Activated B cell treated with CpG ODN at 0.5 μM for 24 hours (primary cell): ENCODE measurements at regions not wholly inside any gene's neighbourhood (a gene's known extent, or its start where the extent isn't known, plus 50 kb on each side); places are given as distances from the start of the nearest gene placed in this dataset.

Experiments
- ATAC-seq: fragments of 200-7000 bp; cut with Tn5 transposase; one replicate; pipeline ENCODE4 v1.10.0; 2021; ENCODE audit warnings: low read depth, mild to moderate bottlenecking, moderate library complexity
- CTCF ChIA-PET: fragments of 350-600 bp; sonication (Branson Sonifier 250); formaldehyde crosslinking; loops from one replicate; lab custom pipeline; 2021; ENCODE audit warnings: antibody characterized with exemption; lab: Charles Lee
- POLR2A ChIA-PET: fragments of 350-600 bp; sonication (Branson Sonifier 250); formaldehyde crosslinking; loops from one replicate; lab custom pipeline; 2021; ENCODE audit warnings: antibody characterized with exemption; lab: Charles Lee
- DNase-seq: peaks from one replicate; pipeline ENCODE4 v3.0.0; 2022
- H3K27ac Mint-ChIP-seq: one replicate; pipeline ENCODE4 v1.8.0; 2020; ENCODE audit warnings: mixed read lengths
- H3K27me3 Mint-ChIP-seq: one replicate; pipeline ENCODE4 v1.8.0; 2021; ENCODE audit warnings: mixed read lengths
- H3K36me3 Mint-ChIP-seq: one replicate; pipeline ENCODE4 v1.8.0; 2021; ENCODE audit warnings: low read depth, mixed read lengths
- H3K4me1 Mint-ChIP-seq: one replicate; pipeline ENCODE4 v1.8.0; 2021; ENCODE audit warnings: mixed read lengths
- H3K4me3 Mint-ChIP-seq: one replicate; pipeline ENCODE4 v1.8.0; 2020; ENCODE audit warnings: mild to moderate bottlenecking, mixed read lengths
- H3K9me3 Mint-ChIP-seq: one replicate; pipeline ENCODE4 v1.8.0; 2020; ENCODE audit warnings: mixed read lengths
- intact Hi-C: fragments of 100-400 bp; cut with micrococcal nuclease; formaldehyde crosslinking; loops from one replicate; pipeline ENCODE4 v1.15.1; 2024
- TF ChIP-seq, protein P1 (sequence below): fragments of 200-600 bp; IDR thresholded peaks from one replicate; pipeline ENCODE4 v1.8.0; 2022; ENCODE audit warnings: antibody characterized with exemption, mild to moderate bottlenecking

DNA sequence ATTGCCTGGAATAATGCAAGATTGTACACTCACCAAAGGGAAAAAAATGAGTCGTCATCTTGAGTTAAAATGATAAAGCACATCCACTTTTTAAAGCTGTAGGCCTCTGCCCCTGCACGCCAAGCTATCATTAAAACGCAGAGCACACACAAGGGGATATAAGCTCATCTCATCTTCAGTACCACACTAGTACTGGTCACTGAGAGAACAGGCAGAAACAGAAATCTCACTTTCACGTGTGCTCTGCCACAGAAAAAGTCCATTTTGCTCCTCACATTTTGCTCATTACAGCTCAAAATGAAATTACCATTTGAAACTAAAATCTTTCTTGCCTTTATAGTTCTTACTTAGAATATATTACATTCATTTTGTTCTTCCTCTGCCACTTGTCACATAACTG lies 99.2 kb upstream of the SLC30A5 start:
- no peak for ATAC-seq
- TF ChIP-seq, protein P1, sequence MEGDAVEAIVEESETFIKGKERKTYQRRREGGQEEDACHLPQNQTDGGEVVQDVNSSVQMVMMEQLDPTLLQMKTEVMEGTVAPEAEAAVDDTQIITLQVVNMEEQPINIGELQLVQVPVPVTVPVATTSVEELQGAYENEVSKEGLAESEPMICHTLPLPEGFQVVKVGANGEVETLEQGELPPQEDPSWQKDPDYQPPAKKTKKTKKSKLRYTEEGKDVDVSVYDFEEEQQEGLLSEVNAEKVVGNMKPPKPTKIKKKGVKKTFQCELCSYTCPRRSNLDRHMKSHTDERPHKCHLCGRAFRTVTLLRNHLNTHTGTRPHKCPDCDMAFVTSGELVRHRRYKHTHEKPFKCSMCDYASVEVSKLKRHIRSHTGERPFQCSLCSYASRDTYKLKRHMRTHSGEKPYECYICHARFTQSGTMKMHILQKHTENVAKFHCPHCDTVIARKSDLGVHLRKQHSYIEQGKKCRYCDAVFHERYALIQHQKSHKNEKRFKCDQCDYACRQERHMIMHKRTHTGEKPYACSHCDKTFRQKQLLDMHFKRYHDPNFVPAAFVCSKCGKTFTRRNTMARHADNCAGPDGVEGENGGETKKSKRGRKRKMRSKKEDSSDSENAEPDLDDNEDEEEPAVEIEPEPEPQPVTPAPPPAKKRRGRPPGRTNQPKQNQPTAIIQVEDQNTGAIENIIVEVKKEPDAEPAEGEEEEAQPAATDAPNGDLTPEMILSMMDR: no peak

DNA sequence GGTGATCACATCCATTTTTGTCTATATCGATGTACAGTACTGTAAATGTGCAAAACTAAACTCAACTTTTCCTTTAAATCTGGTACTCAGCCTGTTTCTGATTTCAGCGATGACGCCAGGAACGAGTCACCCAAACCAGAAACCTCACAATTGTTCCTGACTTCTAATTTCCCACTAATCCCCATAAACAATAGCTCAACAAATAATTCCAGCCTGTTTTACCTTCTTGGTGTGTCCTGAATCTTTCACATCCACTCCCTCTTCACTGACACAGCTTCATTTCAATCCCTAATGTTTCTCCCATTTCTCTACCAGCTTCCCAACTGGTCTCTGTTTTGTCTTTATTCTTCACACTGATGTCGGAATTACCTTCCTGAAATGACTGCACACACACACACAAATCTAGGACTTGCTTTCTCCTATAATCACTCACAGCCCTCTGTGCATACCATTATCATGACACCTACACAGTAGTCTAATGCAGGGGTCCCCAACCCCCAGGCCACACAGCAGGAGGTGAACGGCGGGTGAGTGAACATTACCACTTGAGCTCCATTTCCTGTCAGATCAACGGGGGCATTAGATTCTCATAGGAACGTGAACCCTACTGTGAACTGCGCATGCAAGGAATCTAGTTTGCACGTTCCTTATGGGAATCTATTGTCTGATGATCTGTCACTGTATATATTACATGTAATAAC lies 97.8 kb upstream of the SLC30A5 start:
- CTCF ChIA-PET: interaction anchor here (0.6 kb wide), 1 partner anchor 28 kb away, joined by 4 read pairs; no protein-coding TSS in a partner anchor
- DNase-seq (no peak), ATAC-seq (no peak)
- Mint-ChIP-seq H3K4me1 (no peaks in the 10 kb centered on the region), H3K36me3 (no peaks in the 10 kb centered on the region), H3K27me3 (peaks cover 7% of the 10 kb centered on the region), H3K27ac (no peak overlapping the region), H3K9me3 (no peaks in the 10 kb centered on the region), H3K4me3 (no peak overlapping the region)
- intact Hi-C loops: no loop called here
- TF ChIP-seq, protein P1: no peak
- POLR2A ChIA-PET: no interaction called here

More for the DNA sequence above, 99.2 kb upstream of the SLC30A5 start:
- Mint-ChIP-seq H3K27ac (no peak overlapping the region), H3K4me1 (no peaks in the 10 kb centered on the region), H3K27me3 (peaks cover 7% of the 10 kb centered on the region), H3K36me3 (no peaks in the 10 kb centered on the region), H3K9me3 (no peaks in the 10 kb centered on the region), H3K4me3 (no peak overlapping the region)
- POLR2A ChIA-PET: no interaction called here
- intact Hi-C loops: no loop called here
- DNase-seq: no peak
- CTCF ChIA-PET: no interaction called here

DNA sequence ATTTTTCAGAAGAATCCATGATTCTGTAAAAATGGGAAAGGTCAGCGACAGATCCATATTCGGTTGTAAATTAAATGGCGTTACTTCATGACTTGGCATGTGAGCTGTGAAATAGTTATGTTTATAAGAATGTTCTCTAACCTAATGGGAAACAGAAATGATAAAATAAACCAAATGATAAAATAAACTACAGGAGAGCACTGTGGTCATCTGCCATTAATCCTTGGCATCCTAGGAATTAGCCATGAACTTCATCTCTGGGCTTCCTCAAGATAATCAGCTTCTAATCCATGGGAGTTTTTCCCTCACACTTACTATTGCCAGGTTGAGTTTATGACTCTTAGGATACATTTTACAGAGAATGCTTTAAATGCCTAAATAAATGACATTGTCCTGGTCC lies 94.6 kb upstream of the SLC30A5 start:
- Mint-ChIP-seq H3K27ac (no peak overlapping the region), H3K4me3 (no peak overlapping the region), H3K9me3 (no peaks in the 10 kb centered on the region), H3K36me3 (no peaks in the 10 kb centered on the region), H3K27me3 (peaks cover 12% of the 10 kb centered on the region), H3K4me1 (no peaks in the 10 kb centered on the region)
- POLR2A ChIA-PET: no interaction called here
- ATAC-seq (no peak), DNase-seq (no peak)
- TF ChIP-seq, protein P1: no peak
- intact Hi-C loops: no loop called here
- CTCF ChIA-PET: interaction anchor here (1.1 kb wide), 1 partner anchor 9 kb away, joined by 3 read pairs; no protein-coding TSS in a partner anchor

DNA sequence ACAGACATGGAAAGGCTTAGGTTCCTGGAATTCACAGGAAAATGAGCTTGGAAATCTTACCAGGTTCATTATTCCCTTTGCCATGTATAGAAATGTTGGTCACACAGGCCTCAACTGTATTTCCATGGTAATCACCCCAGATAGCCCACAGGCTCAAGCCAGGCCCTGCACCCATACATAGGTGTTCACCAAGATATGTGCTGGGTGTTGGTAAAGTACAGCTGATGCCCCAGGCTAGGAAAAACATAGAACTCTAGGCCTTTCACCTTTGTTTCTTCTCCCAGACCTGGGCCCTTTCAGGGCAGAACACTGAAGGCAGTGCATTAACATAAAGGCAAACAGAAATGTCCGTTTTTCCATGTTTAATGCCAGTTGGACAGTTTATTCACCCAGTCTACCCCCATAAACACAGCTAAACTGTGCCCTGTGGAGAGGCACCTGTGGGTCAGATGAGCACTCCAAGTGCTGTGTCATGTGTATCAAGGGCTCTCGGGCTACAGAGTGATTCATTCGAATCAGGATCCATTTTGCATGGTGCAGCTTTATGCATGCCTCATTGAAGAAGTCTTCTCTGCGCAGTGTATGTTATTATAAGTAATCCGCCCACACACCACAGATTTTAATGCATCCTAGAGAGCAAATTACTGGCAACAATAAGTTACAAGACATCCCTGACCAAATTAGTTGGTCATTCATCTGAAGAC lies 93.4 kb upstream of the SLC30A5 start:
- TF ChIP-seq, protein P1: no peak
- Mint-ChIP-seq H3K27me3 (peaks cover 23% of the 10 kb centered on the region), H3K9me3 (no peaks in the 10 kb centered on the region), H3K36me3 (no peaks in the 10 kb centered on the region), H3K27ac (no peak overlapping the region), H3K4me3 (no peak overlapping the region), H3K4me1 (no peaks in the 10 kb centered on the region)
- DNase-seq (no peak), ATAC-seq (no peak)
- intact Hi-C loops: no loop called here
- POLR2A ChIA-PET: no interaction called here
- CTCF ChIA-PET: no interaction called here

DNA sequence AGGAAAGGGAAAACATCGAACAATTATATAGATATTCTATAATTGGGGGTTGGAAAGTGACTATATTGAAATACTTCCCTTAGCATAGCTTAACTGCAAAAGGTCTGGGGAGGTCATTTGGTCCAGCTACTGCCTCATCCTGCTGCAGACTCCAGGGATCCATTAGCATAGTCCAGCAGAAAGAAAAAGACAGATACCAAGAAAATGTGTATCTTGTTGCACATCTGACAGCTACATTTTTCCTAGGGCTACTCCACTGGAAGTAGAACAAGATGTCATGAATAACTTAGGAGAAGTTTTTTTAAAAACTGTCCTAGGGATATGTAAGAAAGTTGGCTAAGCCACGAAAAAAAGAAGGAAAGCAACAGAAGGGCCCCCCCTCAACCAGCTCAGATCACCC lies 92.9 kb upstream of the SLC30A5 start:
- DNase-seq (no peak), ATAC-seq (no peak)
- H3K36me3 Mint-ChIP-seq: no peaks in the 10 kb centered on the region
- no peak overlapping the region for H3K27ac Mint-ChIP-seq
- peaks cover 25% of the 10 kb centered on the region for H3K27me3 Mint-ChIP-seq
- H3K4me3 Mint-ChIP-seq: no peak overlapping the region
- ChIA-PET POLR2A (no interaction called here), CTCF (no interaction called here)
- intact Hi-C loops: no loop called here
- TF ChIP-seq, protein P1: no peak
- no peaks in the 10 kb centered on the region for H3K9me3 Mint-ChIP-seq
- no peaks in the 10 kb centered on the region for H3K4me1 Mint-ChIP-seq
